Gastrocnemius medialis (tissue), 4 donors: ENCODE measurements at regions not wholly inside any gene's neighbourhood (a gene's known extent, or its start where the extent isn't known, plus 50 kb on each side); places are given as distances from the start of the nearest gene placed in this dataset.

ENCODE experiments used
- ATAC-seq, 2 donors: fragments of 150-250 bp; one replicate each; pipeline ENCODE4 v1.9.1; 2016
- DNase-seq, 2 donors: peaks; one replicate each; pipeline ENCODE4 v3.0.0-alpha.2; 2019
- H3K27ac ChIP-seq, 4 donors: fragments of 200-600 bp; sonication (generic); 1 replicate in 1 of 4; 2 replicates in 3 of 4; pipeline ENCODE4 v1.5.1; 2016 to 2018; ENCODE audit warnings: mild to moderate bottlenecking in 2 of 4, moderate library complexity in 1 of 4
- H3K27me3 ChIP-seq, 3 donors: fragments of 200-600 bp; sonication (generic) in 2 of 3; 1 replicate in 1 of 3; 2 replicates in 2 of 3; pipeline versions ENCODE4 v1.5.1 to v1.6.0; 2016 to 2019; ENCODE audit warnings: mild to moderate bottlenecking in 1 of 3, moderate library complexity in 1 of 3
- H3K36me3 ChIP-seq, 2 donors: fragments of 200-600 bp; sonication (generic) in 1 of 2; one replicate each; pipeline ENCODE4 v1.5.1; 2017 to 2018
- H3K4me1 ChIP-seq, 2 donors: fragments of 200-600 bp; sonication (generic) in 1 of 2; one replicate each; pipeline ENCODE4 v1.5.1; 2016 to 2017; ENCODE audit warnings: mild to moderate bottlenecking in 2 of 2
- H3K4me3 ChIP-seq, 4 donors: fragments of 200-600 bp; sonication (generic) in 3 of 4; 1 replicate in 1 of 4; 2 replicates in 3 of 4; pipeline ENCODE4 v1.5.1; 2016 to 2019; ENCODE audit warnings: mild to moderate bottlenecking in 2 of 4
- H3K9me3 ChIP-seq, 3 donors: fragments of 200-600 bp; sonication (generic) in 2 of 3; 1 replicate in 1 of 3; 2 replicates in 2 of 3; pipeline ENCODE4 v1.5.1; 2016 to 2019
- CTCF ChIP-seq, 5 experiments: fragments of 450-650 bp in 3 of 5; fragments of 200-600 bp in 2 of 5; sonication (generic) in 2 of 5; IDR thresholded peaks in 4 of 5; conservative IDR thresholded peaks in 1 of 5; 1 replicate in 4 of 5; 2 replicates in 1 of 5; pipeline ENCODE4 v1.5.1; 2016 to 2019; ENCODE audit warnings: antibody characterized with exemption in 5 of 5, mild to moderate bottlenecking in 3 of 5, moderate library complexity in 3 of 5
- POLR2A ChIP-seq, 2 donors: fragments of 450-650 bp; IDR thresholded peaks; one replicate each; pipeline ENCODE4 v1.6.1; 2017; ENCODE audit warnings: antibody characterized with exemption in 2 of 2, mild to moderate bottlenecking in 2 of 2, moderate library complexity in 2 of 2
- in situ Hi-C, 4 donors: fragments of 200-750 bp; cut with MboI; loops; one replicate each; pipeline versions ENCODE4 v1.15.0 to v1.8.0; 2017; ENCODE audit warnings: low sequenced_read_pairs in 4 of 4
- intact Hi-C: fragments of 100-400 bp; cut with DNase I; formaldehyde crosslinking; loops from one replicate; pipeline ENCODE4 v1.15.1; 2023; ENCODE audit warnings: low total_unique reads

- Histone ChIP-seq H3K4me1 (no peaks in the 10 kb centered on the region), H3K36me3 (no peaks in the 10 kb centered on the region), H3K9me3 (no peaks in the 10 kb centered on the region), H3K27me3 (no peaks in the 10 kb centered on the region), H3K27ac (no peak overlapping the region), H3K4me3 (no peak overlapping the region)
- intact Hi-C loops: no loop called here
- DNase-seq (no peak), ATAC-seq (no peak)
- TF ChIP-seq POLR2A (IDR thresholded peaks at IDR 0.05) (no peak), CTCF (IDR thresholded peaks at IDR 0.05 in 4 of 5, conservative IDR thresholded peaks at IDR 0.05 in 1 of 5) (no peak)
- in situ Hi-C loops: no loop called here
Measured at GRCh38 chr4:101599620-101600019, 190.9 kb upstream of the BANK1 start.

- Histone ChIP-seq H3K9me3 (no peaks in the 10 kb centered on the region), H3K4me1 (no peaks in the 10 kb centered on the region), H3K36me3 (no peaks in the 10 kb centered on the region), H3K4me3 (no peak overlapping the region), H3K27ac (no peak overlapping the region), H3K27me3 (no peaks in the 10 kb centered on the region)
- TF ChIP-seq CTCF (IDR thresholded peaks at IDR 0.05 in 4 of 5, conservative IDR thresholded peaks at IDR 0.05 in 1 of 5): no peak
- TF ChIP-seq POLR2A (IDR thresholded peaks at IDR 0.05): no peak
- DNase-seq (no peak), ATAC-seq (no peak)
- intact Hi-C loops (no loop called here), in situ Hi-C loops (no loop called here)
Measured at GRCh38 chr4:101596781-101597552, 193.6 kb upstream of the BANK1 start.

DNA sequence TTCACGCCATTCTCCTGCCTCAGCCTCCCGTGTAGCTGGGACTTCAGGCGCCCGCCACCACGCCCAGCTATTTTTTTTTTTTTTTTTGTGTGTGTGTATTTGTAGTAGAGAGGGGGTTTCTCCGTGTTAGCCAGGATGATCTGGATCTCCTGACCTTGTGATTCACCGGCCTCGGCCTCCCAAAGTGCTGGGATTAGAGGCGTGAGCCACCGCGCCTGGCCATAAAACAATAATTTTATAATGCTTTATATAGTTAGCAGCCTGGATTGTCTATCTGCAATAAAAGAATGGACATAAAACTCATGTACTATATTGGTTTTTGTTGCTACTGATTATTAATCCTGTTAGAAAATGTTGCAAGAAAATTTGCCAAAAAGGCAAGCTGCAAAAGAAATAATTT lies 195.9 kb upstream of the BANK1 start:
- DNase-seq (no peak), ATAC-seq (no peak)
- Histone ChIP-seq H3K9me3 (no peaks in the 10 kb centered on the region), H3K27me3 (no peaks in the 10 kb centered on the region), H3K27ac (no peak overlapping the region), H3K4me1 (no peaks in the 10 kb centered on the region), H3K4me3 (no peak overlapping the region), H3K36me3 (no peaks in the 10 kb centered on the region)
- TF ChIP-seq CTCF (IDR thresholded peaks at IDR 0.05 in 4 of 5, conservative IDR thresholded peaks at IDR 0.05 in 1 of 5) (no peak), POLR2A (IDR thresholded peaks at IDR 0.05) (no peak)
- intact Hi-C loops: no loop called here
- in situ Hi-C loops: no loop called here

DNA sequence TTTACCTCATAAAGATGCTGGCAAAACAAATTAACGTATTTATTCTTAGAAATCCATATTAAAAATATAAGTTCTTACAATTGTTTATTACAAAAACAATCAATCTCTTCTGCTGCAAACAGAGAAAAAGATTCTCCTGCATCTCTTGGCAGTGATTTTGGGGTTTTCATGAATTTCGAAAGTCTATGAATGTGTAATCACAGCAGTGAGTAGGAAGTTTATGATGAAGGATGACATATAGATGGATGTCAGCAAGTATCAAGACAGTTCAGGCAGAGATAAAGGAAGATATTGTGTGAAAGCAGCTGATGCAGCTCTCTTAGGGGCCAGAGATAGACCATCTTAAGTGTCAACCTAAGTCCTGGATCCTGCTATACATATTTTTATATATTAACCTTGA lies 196.9 kb upstream of the BANK1 start:
- no peaks in the 10 kb centered on the region for H3K36me3 ChIP-seq
- H3K27me3 ChIP-seq: no peaks in the 10 kb centered on the region
- H3K4me3 ChIP-seq: no peak overlapping the region
- ATAC-seq (no peak), DNase-seq (no peak)
- no peaks in the 10 kb centered on the region for H3K4me1 ChIP-seq
- intact Hi-C loops: no loop called here
- H3K9me3 ChIP-seq: no peaks in the 10 kb centered on the region
- TF ChIP-seq POLR2A (IDR thresholded peaks at IDR 0.05) (no peak), CTCF (IDR thresholded peaks at IDR 0.05 in 4 of 5, conservative IDR thresholded peaks at IDR 0.05 in 1 of 5) (no peak)
- in situ Hi-C loops: no loop called here
- H3K27ac ChIP-seq: no peak overlapping the region

DNA sequence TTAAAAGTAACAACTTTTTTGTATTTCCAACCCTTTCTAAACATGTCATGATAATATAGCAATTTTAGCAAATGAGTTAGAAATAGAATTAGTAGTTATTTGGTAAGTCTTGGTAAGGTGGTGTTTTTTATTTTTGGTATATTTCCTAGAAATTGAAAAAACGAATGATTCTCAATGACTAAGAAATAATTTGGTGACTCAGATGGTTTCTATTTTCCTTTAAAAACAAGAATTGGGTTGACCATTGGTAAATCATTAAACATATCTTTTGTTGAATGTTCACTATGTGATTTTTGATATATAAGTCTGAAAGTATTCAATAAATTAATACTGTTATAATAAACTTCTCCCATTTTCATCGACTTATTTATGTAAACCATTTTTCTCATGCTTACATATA lies 206.2 kb upstream of the BANK1 start:
- no peak for DNase-seq
- no peaks in the 10 kb centered on the region for H3K27me3 ChIP-seq
- peaks cover 0 to 7% (median 0%) of the 10 kb centered on the region in 3 donors for H3K9me3 ChIP-seq
- intact Hi-C loops: no loop called here
- no peak overlapping the region for H3K27ac ChIP-seq
- peak overlapping the region in 1 of 4 donors; percentile 8 for H3K4me3 ChIP-seq
- ATAC-seq: no peak
- H3K4me1 ChIP-seq: no peaks in the 10 kb centered on the region
- TF ChIP-seq POLR2A (IDR thresholded peaks at IDR 0.05) (no peak), CTCF (IDR thresholded peaks at IDR 0.05 in 4 of 5, conservative IDR thresholded peaks at IDR 0.05 in 1 of 5) (no peak)
- in situ Hi-C loops: no loop called here
- H3K36me3 ChIP-seq: no peaks in the 10 kb centered on the region
